Endodermal cell (in vitro differentiated cells): ENCODE measurements at regions not wholly inside any gene's neighbourhood (a gene's known extent, or its start where the extent isn't known, plus 50 kb on each side); places are given as distances from the start of the nearest gene placed in this dataset.
"Not testable (repeated sequence)": the region's sequence is repeated elsewhere in the genome, so short reads cannot be mapped to it uniquely, and the experiment has no call there.

Source experiments
- DNase-seq: peaks from one replicate; pipeline ENCODE4 v3.0.0-alpha.2; 2017
- H3K27ac ChIP-seq: 2 replicates; pipeline ENCODE4 v1.5.1; 2013; ENCODE audit warnings: mild to moderate bottlenecking, low read depth, low read length, moderate library complexity
- H3K27me3 ChIP-seq: 2 replicates; pipeline ENCODE4 v1.6.1; 2013; ENCODE audit warnings: mild to moderate bottlenecking, low read length, moderate library complexity; ENCODE audit not compliant: insufficient read depth, control insufficient read depth, poor library complexity, severe bottlenecking
- H3K36me3 ChIP-seq: 2 replicates; pipeline ENCODE4 v1.7.0; 2013; ENCODE audit warnings: mild to moderate bottlenecking, low read length, moderate library complexity; ENCODE audit not compliant: control insufficient read depth, insufficient read depth
- H3K4me1 ChIP-seq: one replicate; pipeline ENCODE4 v1.7.0; 2013; ENCODE audit warnings: low read length; ENCODE audit not compliant: control insufficient read depth, insufficient read depth
- H3K4me3 ChIP-seq: 2 replicates; pipeline ENCODE4 v1.5.1; 2013; ENCODE audit warnings: mild to moderate bottlenecking, low read length, moderate library complexity
- H3K9ac ChIP-seq: 2 replicates; pipeline ENCODE4 v1.6.1; 2013; ENCODE audit warnings: mild to moderate bottlenecking, low read length, moderate library complexity; ENCODE audit not compliant: poor library complexity, severe bottlenecking; ENCODE audit errors: extremely low read depth
- H3K9me3 ChIP-seq: 2 replicates; pipeline ENCODE4 v1.6.1; 2013; ENCODE audit warnings: mild to moderate bottlenecking, low read length, moderate library complexity; ENCODE audit not compliant: control insufficient read depth
- H3K27ac Mint-ChIP-seq: 2 replicates; pipeline ENCODE4 v1.8.0; 2020; ENCODE audit warnings: mixed read lengths
- H3K27me3 Mint-ChIP-seq: 2 replicates; pipeline ENCODE4 v1.8.0; 2021; ENCODE audit warnings: mild to moderate bottlenecking, mixed read lengths; ENCODE audit not compliant: insufficient read depth
- H3K36me3 Mint-ChIP-seq: 2 replicates; pipeline ENCODE4 v1.8.0; 2020; ENCODE audit warnings: low read depth, mixed read lengths
- H3K4me1 Mint-ChIP-seq: 2 replicates; pipeline ENCODE4 v1.8.0; 2020; ENCODE audit warnings: mixed read lengths
- H3K4me3 Mint-ChIP-seq: 2 replicates; pipeline ENCODE4 v1.8.0; 2020; ENCODE audit warnings: mild to moderate bottlenecking, moderate library complexity, mixed read lengths
- H3K9me3 Mint-ChIP-seq: 2 replicates; pipeline ENCODE4 v1.8.0; 2020; ENCODE audit warnings: mild to moderate bottlenecking, mixed read lengths
- CTCF ChIP-seq: fragments of 200-600 bp; sonication (generic); conservative IDR thresholded peaks from 2 replicates; pipeline ENCODE4 v1.5.0; 2021; ENCODE audit warnings: antibody characterized with exemption, mild to moderate bottlenecking
- WGBS, 2 experiments: methylation state at CpG; one replicate each; pipeline versions ENCODE4 v1.1.5 to v1.1.7; 2013; ENCODE audit warnings: missing lambda C conversion rate in 2 of 2, mixed read lengths in 1 of 2; ENCODE audit not compliant: insufficient coverage in 1 of 2, insufficient read length in 1 of 2; 5-methylcytosine and 5-hydroxymethylcytosine counted together

DNA sequence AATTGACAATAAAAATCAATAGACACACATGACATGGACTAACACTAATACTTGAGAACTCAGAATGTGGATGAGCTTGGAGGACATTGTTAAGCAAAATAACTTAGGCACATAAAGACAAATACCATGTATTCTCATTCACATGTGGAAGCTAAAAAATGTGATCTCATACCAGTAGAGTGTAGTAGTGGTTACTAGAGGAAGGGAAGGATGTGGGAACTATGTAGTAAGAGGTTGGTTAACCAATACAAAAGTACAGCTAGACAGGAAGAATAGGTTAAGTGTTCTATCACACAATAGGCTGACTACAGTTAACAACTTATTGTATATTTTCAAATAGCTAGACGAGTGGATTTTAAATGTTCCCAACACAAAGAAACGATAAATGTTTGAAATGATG is 415.8 kb upstream of the KLF12 start:
- peaks cover 3% of the 10 kb centered on the region for H3K4me1 Mint-ChIP-seq
- H3K27me3 ChIP-seq: no peaks in the 10 kb centered on the region
- H3K27ac ChIP-seq: no peak overlapping the region
- no peaks in the 10 kb centered on the region for H3K4me1 ChIP-seq
- H3K4me3 Mint-ChIP-seq: no peak overlapping the region
- no peaks in the 10 kb centered on the region for H3K36me3 Mint-ChIP-seq
- WGBS, 2 experiments: 80% methylated on average over 1 of the region's 2 CpGs; no CpG with 5 or more reads in 1 of the 2 experiments
- TF ChIP-seq CTCF: no peak
- no peak overlapping the region for H3K9ac ChIP-seq
- H3K9me3 ChIP-seq: no peaks in the 10 kb centered on the region
- DNase-seq: no peak
- no peaks in the 10 kb centered on the region for H3K27me3 Mint-ChIP-seq
- H3K36me3 ChIP-seq: no peaks in the 10 kb centered on the region
- H3K9me3 Mint-ChIP-seq: no peaks in the 10 kb centered on the region
- no peak overlapping the region for H3K4me3 ChIP-seq
- H3K27ac Mint-ChIP-seq: no peak overlapping the region

DNA sequence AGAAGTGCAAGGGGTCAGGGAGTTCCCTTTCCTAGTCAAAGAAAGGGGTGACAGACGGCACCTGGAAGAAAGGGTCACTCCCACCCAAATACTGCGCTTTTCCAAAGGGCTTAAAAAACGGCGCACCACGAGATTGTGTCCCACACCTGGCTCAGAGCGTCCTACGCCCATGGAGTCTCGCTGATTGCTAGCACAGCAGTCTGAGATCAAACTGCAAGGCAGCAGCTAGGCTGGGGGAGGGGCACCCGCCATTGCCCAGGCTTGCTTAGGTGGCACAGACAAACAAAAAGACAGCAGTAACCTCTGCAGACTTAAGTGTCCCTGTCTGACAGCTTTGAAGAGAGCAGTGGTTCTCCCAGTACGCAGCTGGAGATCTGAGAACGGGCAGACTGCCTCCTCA is 402.4 kb upstream of the KLF12 start:
- H3K4me3 Mint-ChIP-seq, H3K36me3 Mint-ChIP-seq: not testable (repeated sequence)
- 91 to 96% methylated on average over 9 of the region's 11 CpGs for WGBS, 2 experiments

GRCh38 chr13:74533226-74533625 is 399.0 kb upstream of the KLF12 start:
- Histone ChIP-seq H3K36me3 (no peaks in the 10 kb centered on the region), H3K27me3 (no peaks in the 10 kb centered on the region), H3K9me3 (no peaks in the 10 kb centered on the region), H3K4me1 (no peaks in the 10 kb centered on the region), H3K27ac (no peak overlapping the region), H3K4me3 (no peak overlapping the region), H3K9ac (no peak overlapping the region)
- no peak for TF ChIP-seq CTCF
- H3K9me3 Mint-ChIP-seq: no peaks in the 10 kb centered on the region
- DNase-seq: no peak
- H3K27ac Mint-ChIP-seq: no peak overlapping the region
- 71 to 94% methylated on average over 1 to 2 of the region's 2 CpGs for WGBS, 2 experiments
- H3K4me1 Mint-ChIP-seq: no peaks in the 10 kb centered on the region
- H3K36me3 Mint-ChIP-seq: no peaks in the 10 kb centered on the region
- H3K4me3 Mint-ChIP-seq: no peak overlapping the region
- H3K27me3 Mint-ChIP-seq: no peaks in the 10 kb centered on the region

More for the DNA sequence above, 402.4 kb upstream of the KLF12 start:
- H3K27ac Mint-ChIP-seq, H3K9me3 ChIP-seq, H3K4me1 ChIP-seq, DNase-seq, H3K9ac ChIP-seq, H3K27me3 ChIP-seq, H3K4me3 ChIP-seq, H3K9me3 Mint-ChIP-seq, H3K4me1 Mint-ChIP-seq, H3K36me3 ChIP-seq, H3K27ac ChIP-seq, H3K27me3 Mint-ChIP-seq: not testable (repeated sequence)

DNA sequence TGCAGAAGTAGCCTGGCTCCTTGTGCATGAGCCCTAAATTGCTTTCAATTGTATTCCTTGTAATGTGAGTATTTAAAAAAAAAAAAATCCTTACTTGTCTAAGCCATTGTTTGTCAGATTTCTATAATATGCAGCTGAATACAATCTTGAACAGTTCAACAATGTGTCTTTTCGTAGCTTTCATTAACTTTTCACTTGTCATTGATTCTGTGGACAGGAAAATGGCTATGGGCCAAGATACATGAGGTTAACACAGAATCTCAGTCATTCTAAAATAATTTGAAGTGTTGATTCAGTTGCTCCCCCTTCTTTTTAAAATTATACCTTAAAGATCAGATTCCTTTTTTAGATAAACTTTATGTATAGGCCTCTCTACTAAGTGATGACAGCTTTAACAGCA is 395.8 kb upstream of the KLF12 start:
- no peaks in the 10 kb centered on the region for H3K36me3 ChIP-seq
- H3K27ac ChIP-seq: no peak overlapping the region
- no peaks in the 10 kb centered on the region for H3K27me3 ChIP-seq
- H3K36me3 Mint-ChIP-seq: no peaks in the 10 kb centered on the region
- H3K9me3 ChIP-seq: no peaks in the 10 kb centered on the region
- no peak overlapping the region for H3K9ac ChIP-seq
- no peaks in the 10 kb centered on the region for H3K9me3 Mint-ChIP-seq
- H3K4me3 ChIP-seq: no peak overlapping the region
- H3K4me1 Mint-ChIP-seq: no peaks in the 10 kb centered on the region
- no peak overlapping the region for H3K4me3 Mint-ChIP-seq
- no peak for DNase-seq
- TF ChIP-seq CTCF: no peak
- WGBS, 2 experiments: 90 to 100% methylated on average over 1 of the region's 1 CpG
- no peak overlapping the region for H3K27ac Mint-ChIP-seq
- no peaks in the 10 kb centered on the region for H3K4me1 ChIP-seq
- no peaks in the 10 kb centered on the region for H3K27me3 Mint-ChIP-seq
